ENCODE measurements at regions not wholly inside any gene's neighbourhood (a gene's known extent, or its start where the extent isn't known, plus 50 kb on each side); places are given as distances from the start of the nearest gene placed in this dataset.

- no peak for DNase-seq (ENCODE audit: extremely low read depth, low read depth)
These were observed 315.2 kb upstream of the CDH9 start for GRCh38 chr5:27353540-27353939.

GRCh38 chr5:27341342-27341741, 303.0 kb upstream of the CDH9 start:
- no peak for DNase-seq (ENCODE audit: extremely low read depth, low read depth)

DNA sequence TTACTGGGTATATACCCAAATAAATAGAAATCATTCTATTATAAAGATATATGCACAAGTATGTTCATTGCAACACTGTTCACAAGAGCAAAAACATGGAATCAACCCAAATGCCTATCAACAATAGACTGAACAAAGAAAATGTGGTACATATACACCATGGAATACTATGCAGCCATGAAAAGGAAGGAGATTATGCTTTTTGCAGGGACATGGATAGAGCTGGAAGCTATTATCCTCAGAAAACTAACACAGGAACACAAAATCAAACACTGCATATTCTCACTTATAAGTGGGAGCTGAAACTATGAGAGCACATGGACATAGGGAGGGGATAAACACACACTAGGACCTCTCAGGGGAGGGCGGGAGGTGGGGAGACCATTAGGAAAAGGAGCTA, 298.4 kb upstream of the CDH9 start:
- DNase-seq (ENCODE audit: extremely low read depth, low read depth), result no peak

GRCh38 chr5:27328480-27328879, 290.1 kb upstream of the CDH9 start:
- DNase-seq (ENCODE audit: extremely low read depth, low read depth), result peak; percentile 58

GRCh38 chr5:27325513-27325912, 287.1 kb upstream of the CDH9 start:
- DNase-seq (ENCODE audit: extremely low read depth, low read depth), result no peak

DNA sequence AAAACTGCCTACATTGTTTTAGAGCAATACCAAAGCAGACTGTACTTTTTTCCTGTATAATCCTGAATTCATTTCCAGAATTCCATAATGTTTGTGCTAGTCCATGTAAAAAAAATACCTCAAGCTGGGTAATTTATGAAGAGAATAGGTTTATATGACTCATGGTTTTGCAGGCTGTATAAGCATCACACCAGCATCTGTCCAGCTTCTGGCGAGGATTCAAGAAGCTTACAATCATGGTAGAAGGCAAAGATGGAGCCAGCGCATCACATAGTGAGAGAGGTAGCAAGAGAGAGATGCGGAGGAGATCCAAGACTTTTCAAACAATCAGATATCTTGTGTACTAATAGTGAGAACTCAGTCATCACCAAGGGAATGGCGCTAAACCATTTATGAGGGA, 280.3 kb upstream of the CDH9 start:
- DNase-seq (ENCODE audit: extremely low read depth, low read depth), result no peak

GRCh38 chr5:27316271-27316650, 277.9 kb upstream of the CDH9 start:
- peak; percentile 74 for DNase-seq (ENCODE audit: extremely low read depth, low read depth)

DNA sequence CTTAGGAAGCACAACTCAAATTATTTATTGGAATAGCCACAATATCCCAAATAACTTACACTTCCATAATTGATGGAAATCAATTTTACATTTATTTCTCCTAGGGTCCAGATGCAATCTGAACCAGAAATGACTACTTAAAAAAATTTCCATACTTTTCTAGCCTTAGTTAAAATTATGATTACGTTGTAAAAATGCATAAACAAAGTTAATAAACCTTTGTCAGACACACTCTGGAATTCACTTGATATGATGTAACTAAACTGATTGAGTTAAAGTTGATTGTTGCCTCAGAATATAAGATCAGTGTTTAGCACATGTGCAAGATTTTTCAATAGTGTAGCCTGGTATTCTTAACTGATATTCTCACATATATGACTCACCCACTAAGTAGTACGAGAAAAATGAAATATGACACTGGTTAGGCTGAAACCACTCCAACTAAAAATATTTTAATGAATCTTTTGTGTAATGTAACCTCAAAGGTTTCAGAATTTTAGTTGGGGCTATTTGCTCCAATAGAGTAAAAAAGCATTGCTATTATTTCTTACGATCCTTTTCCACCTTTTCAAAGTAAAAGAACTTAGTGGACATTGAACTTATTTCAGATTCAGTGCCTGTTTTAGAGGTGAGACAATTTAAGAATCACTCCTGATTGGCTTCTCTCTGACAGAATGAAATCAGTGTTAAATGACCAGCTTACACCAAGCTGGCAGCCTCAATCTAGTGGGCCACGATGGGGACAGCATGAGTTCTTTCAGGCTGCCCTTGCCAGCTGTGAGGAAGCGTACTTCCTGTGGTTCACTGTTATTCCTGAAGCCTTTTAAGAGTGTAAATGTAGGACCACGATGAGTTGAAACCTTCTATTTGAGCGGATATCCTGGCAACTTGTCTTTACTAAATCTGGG, 277.2 kb upstream of the CDH9 start:
- DNase-seq (ENCODE audit: extremely low read depth, low read depth), result peak; percentile 64

GRCh38 chr5:27313549-27313948, 275.2 kb upstream of the CDH9 start:
- no peak for DNase-seq (ENCODE audit: extremely low read depth, low read depth)

DNA sequence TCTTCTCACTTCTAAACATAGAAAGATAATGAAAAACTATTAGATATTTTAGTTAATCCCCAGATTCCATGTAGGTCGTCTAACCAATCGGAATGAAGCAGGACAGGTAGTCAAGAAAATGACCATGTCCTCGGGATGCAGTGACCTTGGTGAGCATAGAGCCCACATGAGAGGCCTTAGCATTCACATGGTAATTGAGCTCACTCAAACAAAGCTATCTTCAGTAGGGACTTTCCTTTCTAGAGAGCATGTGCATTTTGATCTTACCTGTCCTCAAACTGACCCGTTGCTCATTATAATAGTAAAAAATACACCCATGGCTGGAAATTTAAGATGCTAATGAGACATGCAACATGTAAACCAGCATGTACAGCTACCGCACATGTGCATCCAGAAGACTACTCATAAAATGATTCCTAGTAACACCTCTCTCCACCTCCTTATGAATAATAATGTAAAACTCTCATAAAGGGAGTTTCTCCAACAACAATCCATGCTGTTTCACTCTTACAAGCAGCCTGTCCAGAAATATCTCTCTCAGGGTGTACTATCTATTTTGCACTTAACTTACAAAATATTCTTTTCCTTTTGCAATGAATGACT, 274.0 kb upstream of the CDH9 start:
- no peak for DNase-seq (ENCODE audit: extremely low read depth, low read depth)

DNA sequence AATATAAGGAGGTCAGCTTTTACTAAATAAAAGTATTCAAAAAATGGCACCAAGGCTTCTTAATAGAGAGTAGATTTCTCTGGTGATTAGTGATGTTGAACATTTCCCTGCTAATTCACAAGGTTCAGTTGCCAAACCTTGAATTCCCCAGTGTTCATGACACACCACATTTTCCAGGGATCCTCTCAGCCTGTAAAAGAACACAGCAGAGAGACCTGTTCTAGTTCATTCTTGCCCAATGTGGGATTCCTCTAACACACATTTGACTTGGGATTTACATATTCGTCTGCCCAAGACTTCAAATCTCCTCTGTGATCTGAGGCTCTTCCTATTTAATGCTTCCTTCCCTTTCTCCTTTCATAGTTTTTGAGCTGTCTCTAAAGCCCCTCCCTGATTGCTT, 273.2 kb upstream of the CDH9 start:
- no peak for DNase-seq (ENCODE audit: extremely low read depth, low read depth)

GRCh38 chr5:27308153-27308552, 269.8 kb upstream of the CDH9 start:
- no peak for DNase-seq (ENCODE audit: extremely low read depth, low read depth)

- DNase-seq (ENCODE audit: extremely low read depth, low read depth), result no peak
These were observed 251.8 kb upstream of the CDH9 start for GRCh38 chr5:27290172-27290571.

- no peak for DNase-seq (ENCODE audit: extremely low read depth, low read depth)
These were observed 237.7 kb upstream of the CDH9 start for GRCh38 chr5:27276119-27276518.

GRCh38 chr5:27275345-27275744, 237.0 kb upstream of the CDH9 start:
- DNase-seq (ENCODE audit: extremely low read depth, low read depth), result no peak

DNA sequence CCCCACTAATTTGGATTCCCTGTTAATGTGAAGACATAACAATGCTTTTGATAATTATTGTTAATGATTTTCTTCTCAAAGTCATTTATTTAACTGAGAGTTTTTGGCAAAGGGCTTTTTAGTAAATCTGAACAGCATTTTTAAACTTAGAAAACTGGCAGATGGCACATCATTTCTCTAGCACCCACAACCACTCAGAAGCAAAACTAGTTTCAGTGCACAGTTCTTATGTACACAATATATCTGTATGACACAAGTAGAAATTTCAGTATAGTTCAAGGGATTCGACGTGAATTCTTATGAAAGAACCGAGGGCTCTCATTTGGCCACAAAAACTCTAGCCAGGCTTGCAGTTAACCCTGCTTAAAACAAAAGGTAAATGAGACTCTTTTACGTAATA, 231.4 kb upstream of the CDH9 start:
- no peak for DNase-seq (ENCODE audit: extremely low read depth, low read depth)

GRCh38 chr5:27267209-27267824, 228.9 kb upstream of the CDH9 start:
- DNase-seq (ENCODE audit: extremely low read depth, low read depth), result no peak

DNA sequence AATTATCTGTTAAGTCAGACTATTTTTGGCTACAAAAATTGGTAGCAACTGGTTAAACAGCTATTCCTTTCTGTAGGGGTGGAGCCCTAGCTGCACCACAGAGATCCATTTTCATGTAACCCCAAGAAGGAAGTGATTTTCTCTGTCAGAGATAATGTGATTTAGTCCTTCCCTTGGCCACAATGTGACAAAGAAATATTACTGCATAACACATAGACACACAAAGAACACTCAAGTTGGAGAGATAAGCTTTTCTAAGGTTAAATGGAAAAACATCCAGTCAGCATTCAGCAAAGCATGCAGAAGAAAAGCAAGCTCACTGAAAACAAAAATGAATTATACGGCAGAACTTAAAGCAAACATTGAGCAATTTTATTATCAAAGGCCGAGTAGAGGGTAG, 227.8 kb upstream of the CDH9 start:
- DNase-seq (ENCODE audit: extremely low read depth, low read depth), result no peak

- no peak for DNase-seq (ENCODE audit: extremely low read depth, low read depth)
These were observed 219.3 kb upstream of the CDH9 start for GRCh38 chr5:27257696-27258095.

DNA sequence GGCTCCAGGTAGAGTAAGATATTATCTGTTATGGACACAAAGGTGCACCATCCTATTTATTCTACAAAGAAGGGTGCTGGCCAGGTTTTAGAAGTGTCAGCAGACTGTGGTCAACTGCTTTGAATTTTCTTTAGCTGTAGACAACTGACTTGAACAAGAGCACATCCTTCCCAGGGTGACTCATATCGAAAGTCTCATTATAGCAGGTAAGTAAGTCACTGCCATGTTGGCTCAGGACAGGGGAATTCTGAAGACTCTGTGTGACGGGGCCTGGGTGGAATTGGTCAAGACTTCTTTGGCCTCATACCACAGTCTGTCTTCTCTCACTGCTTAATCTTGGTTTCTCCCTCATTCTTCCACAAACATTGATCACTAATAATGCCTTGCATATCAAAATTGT, 214.5 kb upstream of the CDH9 start:
- DNase-seq (ENCODE audit: extremely low read depth, low read depth), result no peak

DNA sequence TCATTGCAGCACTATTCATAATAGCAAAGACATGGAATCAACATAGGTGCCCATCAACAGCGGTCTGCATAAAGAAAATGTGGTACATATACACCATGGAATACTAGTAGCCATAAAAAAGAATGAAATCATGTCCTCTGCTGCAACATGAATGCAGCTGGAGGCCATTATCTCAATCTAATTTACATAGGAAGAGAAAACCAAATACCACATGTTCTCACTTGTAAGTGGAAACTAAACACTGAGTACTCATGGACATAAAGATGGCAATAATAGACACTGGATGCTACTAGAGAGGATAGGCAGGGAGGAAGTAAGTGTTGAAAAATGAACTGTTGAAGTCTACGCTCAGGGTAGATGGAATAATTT, 203.9 kb upstream of the CDH9 start:
- DNase-seq (ENCODE audit: extremely low read depth, low read depth), result no peak

Data from NCI-H460 (cell line).